ENCODE measurements at regions not wholly inside any gene's neighbourhood (a gene's known extent, or its start where the extent isn't known, plus 50 kb on each side); places are given as distances from the start of the nearest gene placed in this dataset.

DNA sequence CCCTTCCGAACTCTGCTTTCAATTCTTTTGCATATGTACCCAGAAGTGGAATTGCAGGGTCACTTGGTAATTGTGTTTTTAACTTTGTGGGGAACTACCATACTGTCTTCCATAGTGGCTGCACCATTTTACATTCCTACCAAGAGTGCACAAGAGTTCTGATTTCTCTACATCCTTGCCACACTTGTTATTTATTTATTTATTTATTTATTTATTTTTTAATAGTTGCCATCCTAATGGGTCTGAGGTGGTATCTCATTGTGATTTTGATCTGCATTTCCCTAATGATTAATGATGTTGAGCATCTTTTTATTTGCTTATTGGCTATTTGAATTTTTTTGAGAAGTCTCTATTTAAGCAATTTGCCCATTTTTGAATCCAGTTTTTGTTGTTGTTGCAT is 422.4 kb downstream of the PTPRU start:
- DNase-seq: no peak

- DNase-seq: no peak
Measured at GRCh38 chr1:29657816-29658215, 421.5 kb downstream of the PTPRU start.

GRCh38 chr1:29655945-29656850 is 419.9 kb downstream of the PTPRU start:
- DNase-seq: peak; percentile 13

DNA sequence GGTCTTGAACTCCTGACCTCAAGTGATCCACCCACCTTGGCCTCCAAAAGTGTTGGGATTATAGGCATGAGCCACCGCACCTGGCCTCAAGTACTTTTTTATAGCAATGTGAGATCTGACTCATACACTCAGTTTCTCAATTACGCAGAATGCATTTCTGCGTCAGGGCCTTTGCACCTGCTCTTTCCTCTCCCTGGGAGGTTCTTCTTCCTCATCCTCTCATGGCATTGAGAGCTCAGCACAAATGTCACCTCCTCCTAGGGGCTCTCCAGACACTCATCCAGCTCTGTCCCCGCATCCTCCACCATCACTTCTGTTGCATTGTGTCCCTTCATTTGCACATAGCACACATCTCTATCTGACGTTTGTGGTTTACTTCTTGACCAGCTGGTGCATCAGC is 418.8 kb downstream of the PTPRU start:
- no peak for DNase-seq

- DNase-seq: no peak
Measured at GRCh38 chr1:29653886-29654450, 417.6 kb downstream of the PTPRU start.

- DNase-seq: no peak
Measured at GRCh38 chr1:29653034-29653810, 416.9 kb downstream of the PTPRU start.

DNA sequence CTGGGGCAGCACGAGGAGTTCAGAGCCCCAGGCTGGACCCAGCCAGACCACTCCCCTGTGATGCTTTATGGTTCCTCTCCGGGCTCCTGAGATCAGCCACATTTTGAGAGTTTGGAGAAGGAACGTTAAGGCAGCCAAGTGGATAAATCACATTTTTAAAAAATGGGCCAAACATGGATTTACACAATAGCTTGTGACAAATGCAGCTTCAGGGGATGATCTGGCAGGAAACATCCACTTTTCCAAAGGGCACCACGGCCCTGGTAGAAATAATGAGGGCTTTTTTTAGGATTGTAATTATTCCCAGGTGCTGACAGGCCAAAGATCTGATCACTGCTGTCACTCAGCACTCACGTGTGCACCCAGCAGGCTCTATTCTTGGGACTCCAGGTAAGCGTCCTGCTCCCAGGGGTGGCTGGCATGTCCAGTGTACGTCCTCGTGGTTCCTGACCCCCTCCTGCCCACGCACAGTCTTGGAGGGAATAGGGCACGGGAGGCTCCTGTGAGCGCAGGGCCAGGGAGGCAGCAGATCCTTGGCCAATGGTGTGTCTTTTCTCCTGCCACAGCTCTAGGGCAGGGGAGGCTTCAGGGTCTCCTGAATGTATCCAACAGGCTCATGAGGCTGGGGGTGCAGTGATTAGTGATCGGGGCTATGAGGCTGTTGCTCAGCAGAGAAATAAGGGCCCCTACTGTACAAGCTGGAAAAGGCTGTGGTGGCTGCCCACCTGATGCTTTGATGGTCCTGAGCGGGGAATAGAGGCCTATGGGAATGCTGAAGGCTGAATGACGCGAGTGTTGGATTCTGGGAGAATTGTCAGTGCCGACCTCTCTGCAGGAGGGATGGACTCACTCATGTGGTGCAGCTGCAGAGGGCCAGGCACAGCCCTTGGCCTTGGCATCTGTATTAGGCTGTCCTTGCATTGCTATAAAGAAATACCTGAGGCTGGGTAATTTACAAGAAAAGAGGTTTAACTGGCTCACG is 415.7 kb downstream of the PTPRU start:
- no peak for DNase-seq

DNA sequence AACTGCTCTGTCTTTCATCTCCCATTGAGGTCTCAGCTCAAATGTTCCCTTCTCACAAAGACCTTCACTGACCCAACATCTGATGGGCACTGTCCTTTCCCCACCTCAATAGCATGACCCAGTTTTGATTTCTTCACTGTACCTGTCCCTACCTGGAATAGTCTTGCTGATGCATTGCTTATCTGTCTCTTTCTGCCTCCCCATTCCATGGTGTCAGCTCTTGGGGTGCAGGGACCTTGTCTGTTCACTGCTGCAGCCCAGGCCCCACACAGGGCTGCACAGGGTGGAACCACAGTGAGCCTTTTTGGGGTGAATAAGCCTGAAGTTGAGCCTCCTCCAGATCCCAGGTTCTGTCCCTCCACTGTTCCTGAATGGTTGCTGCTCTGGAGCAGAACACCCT is 414.9 kb downstream of the PTPRU start:
- no peak for DNase-seq

DNA sequence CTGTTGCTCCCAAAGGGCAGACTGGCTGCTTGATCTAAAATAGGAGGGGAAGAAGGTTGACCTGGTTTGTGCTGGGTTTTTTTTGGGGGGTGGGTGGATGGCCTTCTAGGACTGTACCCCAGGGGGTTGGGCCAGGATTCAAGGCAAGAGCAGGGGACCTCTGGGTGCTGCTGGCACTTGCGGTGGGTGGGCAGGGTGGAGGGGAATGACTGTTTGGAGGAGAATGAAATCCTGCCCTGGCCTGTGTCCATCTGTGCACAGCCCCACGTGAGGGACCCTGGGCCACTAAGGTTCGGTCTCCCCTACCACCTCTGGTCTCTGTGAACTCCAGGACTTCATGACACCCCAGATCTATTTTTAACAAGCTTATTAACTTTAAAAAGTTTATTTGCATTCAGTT is 414.2 kb downstream of the PTPRU start:
- DNase-seq: no peak

DNA sequence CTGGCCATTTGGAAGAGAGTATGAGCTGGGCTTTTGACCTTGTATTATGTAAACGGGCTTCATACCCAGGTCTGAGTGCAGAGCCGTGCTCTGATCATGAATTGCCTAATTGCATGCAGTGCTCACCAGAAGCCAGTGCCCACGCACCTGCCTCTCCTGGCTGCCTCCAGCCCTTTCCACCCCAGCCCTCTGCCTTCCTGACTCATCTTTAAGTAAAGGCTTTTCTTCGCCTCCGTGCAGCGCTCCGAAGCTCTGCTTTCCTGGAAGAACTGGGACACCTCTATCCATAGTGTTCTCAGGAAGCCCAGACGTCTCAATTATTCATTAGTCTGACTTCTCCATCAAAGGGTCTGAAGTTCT is 413.7 kb downstream of the PTPRU start:
- DNase-seq: no peak

DNA sequence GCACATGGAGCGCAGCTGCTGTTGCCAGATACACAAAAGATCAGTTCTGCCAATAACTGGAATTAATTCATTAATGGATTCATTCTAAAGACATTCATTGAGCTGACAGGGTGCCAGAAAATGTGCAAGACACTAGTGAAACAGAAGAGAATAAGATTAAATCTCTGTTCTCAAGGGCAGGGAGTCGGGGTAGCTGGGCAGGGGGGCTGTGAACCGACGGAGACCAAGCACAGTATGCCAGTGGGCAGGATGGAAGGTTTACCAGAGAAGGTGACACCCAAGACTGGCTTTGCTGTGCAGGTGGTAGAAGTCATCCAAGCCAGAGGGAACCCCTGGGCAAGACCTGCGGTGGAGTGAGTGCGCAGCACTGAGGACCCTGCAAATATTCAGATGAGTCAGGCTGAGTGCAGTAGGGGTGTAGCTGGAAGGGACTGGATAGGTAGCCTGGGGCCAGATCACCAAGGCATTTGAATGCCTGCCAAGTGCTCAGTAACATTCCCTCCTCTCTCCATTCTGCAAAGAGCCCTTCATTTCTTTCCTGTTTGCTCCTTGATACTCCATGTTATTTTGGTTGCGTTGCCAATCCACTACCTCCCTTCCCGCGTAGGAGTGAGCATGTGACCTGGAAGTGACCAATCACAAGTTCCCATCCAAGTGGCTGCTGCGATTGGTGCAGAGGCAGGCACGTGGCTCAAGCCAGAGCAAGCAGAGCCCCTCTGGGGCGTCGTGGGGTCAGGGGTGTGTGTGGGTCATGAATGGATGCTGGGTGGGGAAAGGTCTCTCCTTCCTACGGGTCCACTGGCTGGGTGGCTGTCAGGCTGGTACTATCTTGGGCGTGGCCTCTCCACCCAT is 413.1 kb downstream of the PTPRU start:
- no peak for DNase-seq

GRCh38 chr1:29648798-29649188 is 412.5 kb downstream of the PTPRU start:
- no peak for DNase-seq

DNA sequence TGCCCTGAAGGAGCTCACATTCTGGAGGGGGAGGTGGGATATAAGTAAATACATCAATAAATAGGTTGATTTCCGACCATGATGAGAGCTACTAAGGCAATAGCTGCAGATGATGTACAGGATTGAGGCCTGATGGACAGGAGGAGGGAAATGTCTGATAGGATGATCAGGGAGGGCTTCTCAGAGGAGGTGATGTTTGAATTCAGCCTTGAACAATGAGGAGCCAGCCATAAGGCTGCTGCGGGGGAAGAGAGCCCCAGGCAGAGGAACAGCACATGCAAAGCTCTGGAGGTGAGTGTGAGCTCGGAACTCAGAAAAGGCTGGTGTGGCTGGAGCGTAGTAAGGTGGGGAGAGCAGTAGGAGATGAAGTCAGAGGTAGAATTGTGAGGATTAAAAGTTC is 411.7 kb downstream of the PTPRU start:
- DNase-seq: no peak

DNA sequence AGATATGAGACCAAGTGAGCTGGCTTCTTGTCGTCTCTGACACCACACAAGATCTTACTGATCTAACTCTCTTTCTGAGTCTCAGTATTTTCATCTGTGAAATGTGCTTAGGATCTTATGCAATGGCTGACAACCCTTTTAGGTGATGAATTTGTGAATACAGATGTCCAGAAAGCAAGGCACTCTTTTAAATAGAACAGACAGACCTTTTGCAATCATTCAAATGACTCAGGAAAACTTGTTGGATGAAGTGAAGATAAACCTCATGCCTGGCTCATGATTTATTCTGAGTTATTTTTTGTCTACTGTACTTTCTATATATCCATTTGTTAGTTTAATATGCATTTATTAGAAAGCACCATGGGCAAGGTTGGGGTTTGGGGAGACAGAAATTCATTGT is 411.3 kb downstream of the PTPRU start:
- no peak for DNase-seq

DNA sequence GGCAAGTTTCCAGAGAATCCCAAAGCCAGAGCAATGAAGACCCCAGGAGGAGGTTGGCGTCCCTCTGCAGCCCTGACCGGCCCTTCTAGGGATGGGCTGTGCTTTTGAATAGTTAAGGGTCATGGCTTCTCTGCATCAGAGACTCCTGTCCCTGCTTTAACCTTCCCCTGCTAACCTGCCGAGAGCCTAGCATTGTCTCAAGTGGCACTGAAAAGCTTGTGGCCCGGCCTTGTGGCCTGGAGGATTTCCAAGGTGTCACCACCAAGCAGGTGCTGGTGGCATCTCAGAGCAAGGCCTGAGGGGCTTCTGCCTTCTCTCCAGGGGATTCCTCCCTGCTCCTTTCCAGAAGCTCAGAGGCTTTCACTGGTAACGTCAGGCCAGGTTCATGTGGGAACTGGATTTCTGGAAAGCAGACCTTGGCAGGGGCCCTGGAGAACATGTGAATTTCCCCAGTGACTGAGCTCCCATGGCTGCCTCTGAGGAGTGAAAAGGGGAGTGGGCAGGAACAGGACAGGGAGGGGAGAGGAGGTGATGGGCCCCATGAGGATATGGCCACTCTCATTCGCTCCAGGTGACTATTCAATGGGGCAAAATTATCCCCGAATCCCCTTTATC is 409.9 kb downstream of the PTPRU start:
- no peak for DNase-seq

- DNase-seq: no peak
Measured at GRCh38 chr1:29645586-29645985, 409.3 kb downstream of the PTPRU start.

DNA sequence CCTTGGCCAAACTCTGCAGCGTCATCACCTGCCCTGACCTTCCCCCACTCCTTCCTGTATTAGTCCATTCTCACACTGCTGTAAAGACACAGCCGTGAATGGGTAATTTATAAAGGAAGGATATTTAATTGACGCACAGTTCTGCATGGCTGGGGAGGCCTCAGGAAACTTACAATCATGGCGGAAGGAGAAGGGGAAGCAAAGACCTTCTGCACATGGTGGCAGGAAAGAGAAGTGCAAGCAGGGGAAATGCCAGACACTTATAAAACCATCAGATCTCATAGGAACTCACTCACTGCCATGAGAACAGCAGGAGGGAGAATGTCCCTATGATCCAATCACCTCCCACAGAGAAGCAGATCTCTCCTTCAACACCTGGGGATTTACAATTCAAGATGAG is 408.5 kb downstream of the PTPRU start:
- DNase-seq: no peak

GRCh38 chr1:29643838-29644440 is 407.6 kb downstream of the PTPRU start:
- DNase-seq: no peak

DNA sequence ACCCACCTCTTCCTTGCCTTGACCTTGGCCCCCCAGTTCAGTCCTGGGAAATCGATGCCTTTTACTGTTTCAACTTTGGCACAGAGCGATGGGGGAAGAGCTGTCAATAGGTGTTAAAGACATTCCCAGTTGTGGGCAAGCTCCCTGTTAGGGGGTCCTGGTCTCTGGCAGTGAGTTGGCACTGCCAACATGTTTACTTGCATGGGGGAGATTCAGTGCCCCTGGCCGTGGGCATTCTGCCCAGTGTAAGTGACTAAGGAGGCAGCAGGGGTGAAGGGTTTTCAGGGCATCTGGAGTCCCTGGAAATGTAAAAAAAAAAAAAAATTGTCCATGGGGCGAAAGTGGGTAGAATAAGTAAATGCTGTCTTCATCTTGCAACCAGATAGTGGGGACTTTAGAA is 407.0 kb downstream of the PTPRU start:
- DNase-seq: no peak

DNA sequence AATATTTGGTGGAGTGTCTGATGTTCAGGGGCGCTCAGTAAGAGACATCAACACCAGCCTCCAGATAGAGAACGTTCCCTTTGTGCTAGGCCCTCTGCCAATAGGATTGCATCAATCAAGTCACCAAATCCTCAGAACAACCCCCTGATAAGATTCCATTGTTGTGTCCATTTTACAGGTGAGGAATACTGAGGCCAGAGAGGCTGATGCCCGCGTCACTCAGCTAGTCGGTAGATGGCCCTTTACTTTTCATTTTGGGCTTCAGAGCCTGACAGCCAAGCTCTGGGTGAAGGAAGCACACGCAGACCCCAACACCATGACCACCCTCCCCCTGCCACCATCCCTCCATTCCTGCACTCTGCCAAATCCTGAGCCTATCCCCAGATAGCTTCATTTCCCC is 406.2 kb downstream of the PTPRU start:
- DNase-seq: no peak

DNA sequence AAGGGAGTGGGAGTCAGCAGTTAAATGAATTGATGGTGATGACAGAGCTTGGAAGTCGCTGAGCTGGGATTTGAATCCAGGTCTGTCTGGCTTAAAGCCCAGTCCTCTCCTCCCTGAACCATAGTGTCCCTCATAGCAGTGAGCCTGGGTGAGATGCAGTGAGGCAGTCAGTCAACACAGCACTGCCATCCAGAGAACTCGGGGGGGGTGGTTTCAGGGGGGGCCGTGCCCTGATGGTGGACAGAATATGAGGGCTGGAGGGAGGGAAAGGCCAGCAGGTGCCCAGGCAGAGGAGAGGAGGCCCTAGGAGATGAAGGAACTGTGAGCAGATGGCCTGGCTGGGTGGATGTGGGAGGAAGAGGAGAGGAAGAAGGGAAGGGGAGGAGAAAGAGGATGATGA is 405.6 kb downstream of the PTPRU start:
- DNase-seq: no peak
